ENCODE measurements at regions not wholly inside any gene's neighbourhood (a gene's known extent, or its start where the extent isn't known, plus 50 kb on each side); places are given as distances from the start of the nearest gene placed in this dataset.

DNA sequence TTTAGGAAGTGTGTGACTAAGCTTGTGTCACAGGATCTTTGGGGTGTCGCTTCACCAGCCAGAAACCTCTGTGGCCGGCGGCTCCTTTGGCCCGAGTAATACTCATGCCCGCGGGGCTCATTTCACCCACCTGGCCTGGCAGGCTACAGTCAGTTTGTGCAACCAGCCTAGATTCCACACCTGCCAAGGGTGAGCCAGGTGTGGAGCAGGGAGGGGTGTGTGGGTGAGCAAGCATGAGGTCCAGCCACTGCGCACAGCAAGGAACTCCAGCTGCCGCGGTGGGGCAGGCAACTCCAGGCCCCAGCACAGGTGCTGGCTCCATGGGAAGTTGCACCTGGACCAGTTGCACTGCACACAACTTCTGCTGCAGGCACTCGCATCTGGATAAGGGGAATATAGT is 462.3 kb upstream of the LRFN5 start:
- Mint-ChIP-seq H3K4me1 (no peaks in the 10 kb centered on the region), H3K27ac (no peak overlapping the region), H3K36me3 (no peaks in the 10 kb centered on the region), H3K27me3 (no peaks in the 10 kb centered on the region), H3K4me3 (no peak overlapping the region), H3K9me3 (no peaks in the 10 kb centered on the region)
- ATAC-seq, result peak; percentile 39

- Mint-ChIP-seq H3K4me3 (no peak overlapping the region), H3K9me3 (no peaks in the 10 kb centered on the region), H3K4me1 (no peaks in the 10 kb centered on the region), H3K36me3 (no peaks in the 10 kb centered on the region), H3K27ac (no peak overlapping the region), H3K27me3 (no peaks in the 10 kb centered on the region)
- ATAC-seq, result no peak
These were observed 468.9 kb upstream of the LRFN5 start for GRCh38 chr14:41137741-41138140.

DNA sequence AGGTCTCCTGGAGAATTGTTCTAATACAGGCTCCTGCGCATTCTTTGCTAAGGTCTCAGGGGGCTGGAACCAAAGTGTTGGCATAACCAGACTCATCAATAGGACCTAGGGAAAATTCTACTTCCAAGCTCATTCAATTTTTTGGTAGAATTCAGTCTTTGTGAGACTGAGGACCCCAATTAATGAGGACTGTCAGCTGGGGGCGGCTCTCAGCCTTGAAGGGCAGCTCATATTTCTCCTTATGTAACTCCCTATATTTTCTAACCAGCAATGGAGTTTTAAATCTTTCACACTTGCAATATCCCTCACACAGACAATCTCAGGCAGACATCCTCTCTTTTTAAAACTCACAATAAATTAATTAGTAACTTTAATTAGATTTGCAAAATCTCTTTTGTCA is 476.4 kb upstream of the LRFN5 start:
- H3K27me3 Mint-ChIP-seq, result no peaks in the 10 kb centered on the region
- no peaks in the 10 kb centered on the region for H3K4me1 Mint-ChIP-seq
- H3K4me3 Mint-ChIP-seq, result no peak overlapping the region
- H3K9me3 Mint-ChIP-seq, result no peaks in the 10 kb centered on the region
- no peaks in the 10 kb centered on the region for H3K36me3 Mint-ChIP-seq
- no peak overlapping the region for H3K27ac Mint-ChIP-seq
- no peak for ATAC-seq

DNA sequence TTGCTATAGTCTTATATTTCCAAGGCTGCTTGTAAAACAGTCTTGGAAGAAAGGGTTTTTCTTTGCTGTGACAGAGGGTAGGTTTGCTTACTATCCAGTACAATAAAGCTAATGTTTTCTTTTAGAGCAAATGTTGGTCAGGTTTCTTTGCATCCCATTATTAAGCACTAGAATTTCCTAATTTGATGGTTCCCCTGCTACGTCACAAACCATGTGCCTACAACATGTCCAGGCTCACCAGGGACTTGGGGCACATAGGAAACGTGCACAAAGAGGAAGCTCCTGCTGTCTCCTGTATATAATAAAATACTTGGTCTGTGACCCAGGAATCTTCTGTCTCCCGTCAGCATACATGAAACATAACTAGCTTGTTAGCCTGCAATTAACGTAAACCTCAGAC is 486.3 kb upstream of the LRFN5 start:
- Mint-ChIP-seq H3K27me3 (no peaks in the 10 kb centered on the region), H3K9me3 (no peaks in the 10 kb centered on the region), H3K4me1 (no peaks in the 10 kb centered on the region), H3K27ac (no peak overlapping the region), H3K4me3 (no peak overlapping the region), H3K36me3 (no peaks in the 10 kb centered on the region)
- ATAC-seq, result no peak

- H3K27me3 Mint-ChIP-seq, result no peaks in the 10 kb centered on the region
- no peak for ATAC-seq
- no peak overlapping the region for H3K27ac Mint-ChIP-seq
- no peaks in the 10 kb centered on the region for H3K36me3 Mint-ChIP-seq
- no peaks in the 10 kb centered on the region for H3K9me3 Mint-ChIP-seq
- no peak overlapping the region for H3K4me3 Mint-ChIP-seq
- no peaks in the 10 kb centered on the region for H3K4me1 Mint-ChIP-seq
These were observed 510.5 kb upstream of the LRFN5 start for GRCh38 chr14:41096131-41096530.

DNA sequence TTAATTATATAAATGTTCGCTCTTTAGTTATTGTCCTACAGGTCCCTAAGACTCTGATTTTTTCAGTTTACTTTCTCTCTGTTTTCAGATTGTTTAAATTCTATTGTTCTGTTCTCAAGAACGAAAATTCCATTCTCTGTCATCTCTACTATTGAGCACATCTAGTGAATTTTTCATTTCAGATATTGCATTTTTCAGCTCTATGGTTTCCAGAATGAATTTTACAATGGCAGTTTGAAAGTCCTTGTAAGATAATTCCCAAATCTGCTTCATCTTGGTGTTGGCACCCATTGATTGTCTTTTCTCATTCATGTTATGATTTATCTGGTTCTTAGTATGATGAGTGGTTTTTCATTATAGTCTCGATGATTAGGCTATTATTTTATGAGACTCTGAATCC is 519.6 kb upstream of the LRFN5 start:
- H3K36me3 Mint-ChIP-seq, result no peaks in the 10 kb centered on the region
- peaks cover 10% of the 10 kb centered on the region for H3K9me3 Mint-ChIP-seq
- no peak overlapping the region for H3K4me3 Mint-ChIP-seq
- no peak overlapping the region for H3K27ac Mint-ChIP-seq
- H3K27me3 Mint-ChIP-seq, result no peaks in the 10 kb centered on the region
- ATAC-seq, result no peak
- H3K4me1 Mint-ChIP-seq, result no peaks in the 10 kb centered on the region

DNA sequence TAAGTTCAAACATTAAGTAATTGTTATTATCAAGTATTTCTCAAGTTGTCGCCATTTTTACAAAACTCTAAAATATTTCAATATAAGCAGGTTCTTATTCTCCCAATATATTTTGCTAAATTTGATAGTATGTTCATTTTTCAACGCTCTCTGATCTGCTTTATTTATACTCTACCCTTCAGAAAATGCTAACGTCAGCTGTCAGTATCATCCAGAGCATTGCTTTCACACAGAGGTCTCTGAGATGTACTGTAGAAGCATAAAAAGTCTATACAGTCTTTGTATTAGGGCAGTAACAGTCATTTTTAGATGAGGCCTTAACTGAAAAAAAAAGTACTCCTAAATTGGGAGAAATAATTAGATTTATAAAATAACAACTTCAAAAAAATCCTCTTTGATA is 533.1 kb upstream of the LRFN5 start:
- no peaks in the 10 kb centered on the region for H3K4me1 Mint-ChIP-seq
- no peak overlapping the region for H3K4me3 Mint-ChIP-seq
- H3K27me3 Mint-ChIP-seq, result no peaks in the 10 kb centered on the region
- no peak overlapping the region for H3K27ac Mint-ChIP-seq
- ATAC-seq, result no peak
- H3K36me3 Mint-ChIP-seq, result no peaks in the 10 kb centered on the region
- no peaks in the 10 kb centered on the region for H3K9me3 Mint-ChIP-seq

DNA sequence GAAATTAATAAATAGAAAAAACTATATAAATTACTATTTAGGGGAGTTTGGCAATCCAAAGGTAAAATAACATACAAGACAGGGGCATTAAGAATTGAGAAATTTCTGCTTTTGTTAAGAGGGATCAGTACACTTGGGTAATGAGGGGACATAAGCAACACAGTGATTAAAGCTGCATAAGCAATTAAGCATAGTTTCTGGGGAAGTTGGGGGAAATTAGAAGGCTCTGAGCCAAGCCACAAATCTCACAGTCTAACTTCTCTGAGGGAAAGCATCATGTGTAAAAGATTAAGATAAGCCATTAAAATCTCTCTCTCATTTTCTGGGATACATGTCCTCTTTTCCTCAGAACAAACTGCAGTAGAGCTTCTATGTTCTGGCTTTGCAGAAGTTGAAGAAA is 533.9 kb upstream of the LRFN5 start:
- no peaks in the 10 kb centered on the region for H3K9me3 Mint-ChIP-seq
- no peaks in the 10 kb centered on the region for H3K36me3 Mint-ChIP-seq
- no peak overlapping the region for H3K27ac Mint-ChIP-seq
- H3K4me3 Mint-ChIP-seq, result no peak overlapping the region
- no peak for ATAC-seq
- no peaks in the 10 kb centered on the region for H3K4me1 Mint-ChIP-seq
- H3K27me3 Mint-ChIP-seq, result no peaks in the 10 kb centered on the region

DNA sequence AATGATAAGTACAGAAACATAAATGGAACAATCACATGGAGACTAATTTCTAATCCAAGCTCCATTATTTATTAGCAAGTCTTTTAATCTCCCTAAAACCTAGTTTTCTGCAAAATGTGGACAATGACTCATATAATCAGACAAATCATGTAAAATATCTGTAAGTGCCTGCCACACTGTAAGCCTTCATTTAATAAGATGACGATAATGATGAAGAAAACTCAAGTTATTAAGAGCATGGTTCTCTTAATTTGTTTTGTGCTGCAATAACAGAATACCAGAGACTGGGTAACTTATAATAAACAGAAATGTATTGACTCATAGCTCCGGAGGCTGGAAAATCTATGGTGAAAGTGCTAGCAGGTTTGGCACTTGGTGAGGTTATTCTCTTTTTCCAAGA is 535.3 kb upstream of the LRFN5 start:
- Mint-ChIP-seq H3K27me3 (no peaks in the 10 kb centered on the region), H3K4me3 (no peak overlapping the region), H3K9me3 (no peaks in the 10 kb centered on the region), H3K36me3 (no peaks in the 10 kb centered on the region), H3K27ac (no peak overlapping the region), H3K4me1 (no peaks in the 10 kb centered on the region)
- no peak for ATAC-seq

DNA sequence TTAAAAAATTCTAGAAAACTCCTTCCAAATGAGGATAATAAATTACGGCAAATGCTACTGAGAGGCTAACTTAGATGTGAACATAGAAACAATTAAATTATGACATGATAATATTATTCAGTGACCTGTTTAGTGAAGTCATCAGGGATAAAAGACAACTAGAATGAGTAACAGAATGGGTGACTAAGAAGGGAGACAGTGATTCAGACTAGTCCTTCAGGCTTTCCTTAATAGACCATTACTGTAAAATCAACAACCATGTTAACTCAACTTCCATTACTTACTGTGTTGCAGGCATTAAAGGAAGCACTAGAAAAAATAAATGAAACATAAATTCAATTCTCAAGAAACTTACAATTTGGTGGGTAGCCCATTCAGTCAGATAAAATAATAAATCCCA is 543.9 kb upstream of the LRFN5 start:
- H3K36me3 Mint-ChIP-seq, result no peaks in the 10 kb centered on the region
- no peak overlapping the region for H3K4me3 Mint-ChIP-seq
- no peaks in the 10 kb centered on the region for H3K9me3 Mint-ChIP-seq
- no peak for ATAC-seq
- H3K27me3 Mint-ChIP-seq, result no peaks in the 10 kb centered on the region
- H3K4me1 Mint-ChIP-seq, result no peaks in the 10 kb centered on the region
- H3K27ac Mint-ChIP-seq, result no peak overlapping the region

DNA sequence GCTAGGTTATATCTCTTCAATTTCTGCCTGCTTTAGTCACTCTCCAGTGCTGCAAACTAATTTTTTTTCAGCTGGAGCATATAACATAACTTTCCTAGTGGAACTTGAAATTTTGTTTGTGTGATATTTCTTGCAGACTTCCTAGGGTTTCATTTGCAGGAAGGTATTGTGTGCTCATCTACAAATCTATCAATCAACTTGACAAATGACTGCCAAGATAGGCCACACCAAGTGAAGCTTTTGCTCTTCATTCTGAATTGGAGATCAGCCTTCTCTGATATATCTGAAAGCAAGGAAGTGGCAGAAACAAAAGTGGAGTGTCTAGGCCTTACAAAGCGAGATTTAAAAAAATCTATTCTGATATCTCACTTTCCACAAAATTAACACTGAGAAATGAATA is 551.1 kb upstream of the LRFN5 start:
- H3K27ac Mint-ChIP-seq, result no peak overlapping the region
- H3K4me3 Mint-ChIP-seq, result no peak overlapping the region
- no peaks in the 10 kb centered on the region for H3K27me3 Mint-ChIP-seq
- ATAC-seq, result no peak
- no peaks in the 10 kb centered on the region for H3K9me3 Mint-ChIP-seq
- H3K4me1 Mint-ChIP-seq, result no peaks in the 10 kb centered on the region
- no peaks in the 10 kb centered on the region for H3K36me3 Mint-ChIP-seq

DNA sequence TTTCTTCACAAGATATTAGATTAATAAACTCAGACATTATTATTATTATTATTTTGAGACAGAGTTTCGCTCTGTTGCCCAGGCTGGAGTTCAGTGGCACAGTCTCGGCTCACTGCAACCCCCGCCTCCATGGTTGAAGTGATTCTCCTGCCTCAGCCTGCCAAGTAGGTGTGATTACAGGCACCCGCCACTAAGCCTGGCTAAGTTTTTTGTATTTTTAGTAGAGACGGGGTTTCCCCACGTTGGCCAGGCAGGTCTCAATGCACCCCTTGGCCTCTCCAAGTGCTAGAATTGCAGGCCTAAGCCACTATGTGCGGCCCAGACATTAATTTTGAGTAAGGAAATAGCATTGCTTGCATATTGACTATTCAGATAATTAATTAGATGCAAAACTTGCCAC is 554.9 kb upstream of the LRFN5 start:
- H3K9me3 Mint-ChIP-seq, result no peaks in the 10 kb centered on the region
- no peaks in the 10 kb centered on the region for H3K36me3 Mint-ChIP-seq
- no peak overlapping the region for H3K27ac Mint-ChIP-seq
- no peak for ATAC-seq
- no peaks in the 10 kb centered on the region for H3K27me3 Mint-ChIP-seq
- no peak overlapping the region for H3K4me3 Mint-ChIP-seq
- H3K4me1 Mint-ChIP-seq, result no peaks in the 10 kb centered on the region

- H3K9me3 Mint-ChIP-seq, result no peaks in the 10 kb centered on the region
These were observed 558.9 kb upstream of the LRFN5 start for GRCh38 chr14:41047763-41048162.

DNA sequence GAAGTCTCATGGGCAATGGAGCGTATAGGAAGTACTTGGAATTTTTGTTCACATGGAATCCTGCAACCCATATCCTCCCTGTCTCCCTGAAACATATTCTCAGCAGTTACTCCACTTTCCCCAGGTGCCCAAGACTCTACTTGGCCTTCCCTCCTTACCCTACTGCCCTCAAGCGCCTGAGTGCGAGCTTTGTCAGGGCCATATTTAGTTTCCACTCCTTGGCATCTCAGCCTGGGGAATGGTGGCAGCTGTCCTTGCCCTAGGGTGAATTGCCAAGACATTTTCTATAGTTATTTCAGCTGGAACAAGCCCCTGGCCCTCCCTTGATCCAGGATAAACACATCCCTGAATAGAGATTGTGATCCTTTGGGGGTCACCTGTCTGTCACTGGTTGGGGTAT is 569.3 kb upstream of the LRFN5 start:
- Mint-ChIP-seq H3K27me3 (no peaks in the 10 kb centered on the region), H3K27ac (no peak overlapping the region), H3K9me3 (no peaks in the 10 kb centered on the region), H3K4me1 (no peaks in the 10 kb centered on the region), H3K36me3 (no peaks in the 10 kb centered on the region), H3K4me3 (no peak overlapping the region)
- ATAC-seq, result no peak

More at GRCh38 chr14:41047763-41048162, 558.9 kb upstream of the LRFN5 start:
- ATAC-seq, result no peak
- H3K4me1 Mint-ChIP-seq, result no peaks in the 10 kb centered on the region
- no peak overlapping the region for H3K27ac Mint-ChIP-seq
- H3K27me3 Mint-ChIP-seq, result no peaks in the 10 kb centered on the region
- no peak overlapping the region for H3K4me3 Mint-ChIP-seq
- no peaks in the 10 kb centered on the region for H3K36me3 Mint-ChIP-seq

DNA sequence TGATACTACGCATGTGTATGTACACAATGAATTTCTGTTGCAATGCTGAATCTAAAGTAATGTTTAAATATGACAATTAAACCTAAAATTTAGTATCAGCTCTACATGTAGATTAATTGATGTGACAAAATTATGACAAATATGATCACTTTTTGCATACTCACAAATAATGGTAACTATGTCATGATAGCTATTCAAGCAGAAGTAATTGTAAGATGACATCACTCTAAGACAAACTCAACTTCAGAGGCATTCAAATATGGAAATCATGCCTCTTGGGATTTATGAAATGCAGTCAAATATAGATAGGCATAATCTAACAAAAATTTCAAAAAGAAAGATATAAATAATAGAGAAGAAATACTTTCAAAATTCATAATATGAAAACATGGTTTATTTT is 571.7 kb upstream of the LRFN5 start:
- H3K27me3 Mint-ChIP-seq, result no peaks in the 10 kb centered on the region
- H3K9me3 Mint-ChIP-seq, result no peaks in the 10 kb centered on the region
- no peak overlapping the region for H3K27ac Mint-ChIP-seq
- no peaks in the 10 kb centered on the region for H3K36me3 Mint-ChIP-seq
- H3K4me1 Mint-ChIP-seq, result no peaks in the 10 kb centered on the region
- no peak overlapping the region for H3K4me3 Mint-ChIP-seq
- ATAC-seq, result no peak

DNA sequence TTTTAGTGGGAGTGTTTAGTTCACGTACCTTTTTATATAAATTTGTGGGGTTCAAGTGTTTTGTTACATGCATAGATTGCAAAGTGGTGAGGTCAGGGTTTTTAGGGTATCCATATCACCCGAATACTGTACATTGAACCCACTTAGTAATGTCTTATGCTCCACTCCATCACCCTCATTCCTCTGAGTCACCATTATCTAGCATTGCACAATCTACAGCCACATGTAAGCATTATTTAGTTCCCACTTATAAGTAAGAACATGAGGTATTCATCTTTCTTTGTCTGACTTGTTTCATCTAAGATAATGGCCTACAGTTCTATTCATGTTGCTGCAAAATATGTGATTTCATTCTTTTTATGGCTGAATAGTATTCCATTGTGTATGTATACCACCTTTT is 583.7 kb upstream of the LRFN5 start:
- ATAC-seq, result no peak
- peaks cover 8% of the 10 kb centered on the region for H3K9me3 Mint-ChIP-seq
- H3K4me3 Mint-ChIP-seq, result no peak overlapping the region
- no peaks in the 10 kb centered on the region for H3K36me3 Mint-ChIP-seq
- no peak overlapping the region for H3K27ac Mint-ChIP-seq
- H3K4me1 Mint-ChIP-seq, result no peaks in the 10 kb centered on the region
- H3K27me3 Mint-ChIP-seq, result no peaks in the 10 kb centered on the region

DNA sequence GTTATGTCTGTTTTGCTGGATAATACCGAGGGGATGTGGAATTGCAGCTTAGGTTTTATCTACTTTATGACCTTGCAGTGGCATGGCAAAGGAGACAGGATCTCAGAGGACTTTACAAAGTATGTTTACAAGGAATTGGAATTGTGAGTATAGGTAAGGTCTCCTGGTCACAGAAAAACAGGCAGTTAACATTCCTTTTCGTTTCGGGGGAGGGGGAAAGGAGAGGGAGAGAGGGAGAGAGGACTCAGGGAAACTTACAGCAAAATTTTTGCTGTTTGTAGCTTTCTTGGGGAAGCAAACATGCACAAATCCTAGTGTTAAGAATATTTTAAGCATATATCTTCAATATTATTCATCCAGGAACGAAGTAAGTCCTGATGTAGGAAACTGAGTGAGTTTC is 590.5 kb upstream of the LRFN5 start:
- Mint-ChIP-seq H3K27ac (no peak overlapping the region), H3K36me3 (no peaks in the 10 kb centered on the region), H3K9me3 (no peaks in the 10 kb centered on the region), H3K27me3 (no peaks in the 10 kb centered on the region), H3K4me3 (no peak overlapping the region), H3K4me1 (no peaks in the 10 kb centered on the region)
- no peak for ATAC-seq
